Right lobe of liver (tissue), 4 donors: ENCODE measurements at regions not wholly inside any gene's neighbourhood (a gene's known extent, or its start where the extent isn't known, plus 50 kb on each side); places are given as distances from the start of the nearest gene placed in this dataset.

Experiments used
- POLR2A ChIP-seq: fragments of 450-650 bp; IDR thresholded peaks from one replicate; pipeline ENCODE4 v1.6.1; 2017; ENCODE audit warnings: antibody characterized with exemption, mild to moderate bottlenecking
- TF ChIP-seq, protein P1 (sequence below), 4 donors: fragments of 200-600 bp in 3 of 4; fragments of 450-650 bp in 1 of 4; IDR thresholded peaks; one replicate each; pipeline versions ENCODE4 v1.5.1 to v1.8.0; 2016 to 2022; ENCODE audit warnings: antibody characterized with exemption in 4 of 4, mild to moderate bottlenecking in 2 of 4
- donor health status: DM: no; HTN: no; CAD: no.
- donor health status: DM: no; HTN: no; CAD: no.
- donor health status: DM: no; HTN: yes; CAD: no.

DNA sequence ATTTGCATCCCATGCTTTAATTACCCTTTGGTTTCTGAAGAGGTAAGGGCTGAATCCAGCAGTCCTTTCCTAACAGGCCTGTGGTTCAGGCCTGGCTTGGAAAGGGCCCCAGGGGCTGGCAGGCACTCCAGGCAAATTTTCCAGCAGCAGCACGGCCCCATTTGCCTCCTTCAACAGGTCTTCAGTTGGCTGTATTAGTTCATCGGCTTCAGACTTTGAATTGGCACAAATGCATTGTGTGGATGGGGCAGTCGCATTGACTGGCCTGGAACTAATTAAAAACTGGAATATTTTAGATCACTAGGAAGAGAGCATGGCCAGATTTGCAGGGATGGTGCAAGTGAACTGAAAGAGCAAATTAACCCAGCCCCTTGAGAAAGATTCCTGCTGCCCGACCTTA is 207.8 kb upstream of the MCTP2 start:
- TF ChIP-seq, protein P1, sequence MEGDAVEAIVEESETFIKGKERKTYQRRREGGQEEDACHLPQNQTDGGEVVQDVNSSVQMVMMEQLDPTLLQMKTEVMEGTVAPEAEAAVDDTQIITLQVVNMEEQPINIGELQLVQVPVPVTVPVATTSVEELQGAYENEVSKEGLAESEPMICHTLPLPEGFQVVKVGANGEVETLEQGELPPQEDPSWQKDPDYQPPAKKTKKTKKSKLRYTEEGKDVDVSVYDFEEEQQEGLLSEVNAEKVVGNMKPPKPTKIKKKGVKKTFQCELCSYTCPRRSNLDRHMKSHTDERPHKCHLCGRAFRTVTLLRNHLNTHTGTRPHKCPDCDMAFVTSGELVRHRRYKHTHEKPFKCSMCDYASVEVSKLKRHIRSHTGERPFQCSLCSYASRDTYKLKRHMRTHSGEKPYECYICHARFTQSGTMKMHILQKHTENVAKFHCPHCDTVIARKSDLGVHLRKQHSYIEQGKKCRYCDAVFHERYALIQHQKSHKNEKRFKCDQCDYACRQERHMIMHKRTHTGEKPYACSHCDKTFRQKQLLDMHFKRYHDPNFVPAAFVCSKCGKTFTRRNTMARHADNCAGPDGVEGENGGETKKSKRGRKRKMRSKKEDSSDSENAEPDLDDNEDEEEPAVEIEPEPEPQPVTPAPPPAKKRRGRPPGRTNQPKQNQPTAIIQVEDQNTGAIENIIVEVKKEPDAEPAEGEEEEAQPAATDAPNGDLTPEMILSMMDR (IDR thresholded peaks at IDR 0.05): no peak
- TF ChIP-seq POLR2A: no peak
